GM19043 (cell line): ENCODE measurements at regions not wholly inside any gene's neighbourhood (a gene's known extent, or its start where the extent isn't known, plus 50 kb on each side); places are given as distances from the start of the nearest gene placed in this dataset.

Experiments used
- ATAC-seq: cut with Tn5 transposase; IDR thresholded peaks from one replicate; pipeline ENCODE4 v1.9.1; 2021; ENCODE audit warnings: low read depth; ENCODE audit not compliant: unreplicated experiment

GRCh38 chr1:67580691-67581403 is 104.2 kb upstream of the GADD45A start:
- no peak for ATAC-seq

GRCh38 chr1:67582625-67583461 is 102.2 kb upstream of the GADD45A start:
- ATAC-seq = no peak

GRCh38 chr1:67583462-67583950 is 101.5 kb upstream of the GADD45A start:
- no peak for ATAC-seq

DNA sequence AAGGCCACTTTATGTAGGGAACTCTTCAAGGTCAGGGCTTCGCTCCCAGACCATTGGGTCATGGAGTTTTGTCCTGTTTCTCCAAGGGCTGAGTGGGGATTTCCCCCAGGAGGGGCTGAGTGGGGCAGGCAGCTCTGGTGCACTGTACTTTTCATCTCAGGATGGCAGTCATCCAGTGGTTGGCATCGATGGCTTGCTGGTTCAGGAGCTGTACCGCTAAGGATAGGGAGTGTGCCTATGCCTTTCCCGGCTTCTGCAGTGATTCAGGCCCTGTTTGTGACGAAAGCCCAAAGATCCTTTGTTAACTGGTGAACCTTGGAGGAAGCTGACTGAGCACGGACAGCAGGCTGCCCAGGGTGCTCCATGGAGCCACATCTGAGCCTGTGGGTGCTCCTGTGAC is 100.1 kb upstream of the GADD45A start:
- no peak for ATAC-seq

- no peak for ATAC-seq
These were observed 98.4 kb upstream of the GADD45A start for GRCh38 chr1:67586596-67586995.

- ATAC-seq = no peak
These were observed 96.7 kb upstream of the GADD45A start for GRCh38 chr1:67588178-67588855.

- no peak for ATAC-seq
These were observed 95.3 kb upstream of the GADD45A start for GRCh38 chr1:67589519-67590233.

- ATAC-seq = no peak
These were observed 94.7 kb upstream of the GADD45A start for GRCh38 chr1:67590329-67590728.

- ATAC-seq = no peak
These were observed 90.2 kb upstream of the GADD45A start for GRCh38 chr1:67594764-67595163.

- ATAC-seq = no peak
These were observed 88.3 kb upstream of the GADD45A start for GRCh38 chr1:67596674-67597073.

- no peak for ATAC-seq
These were observed 87.7 kb upstream of the GADD45A start for GRCh38 chr1:67597336-67597735.

DNA sequence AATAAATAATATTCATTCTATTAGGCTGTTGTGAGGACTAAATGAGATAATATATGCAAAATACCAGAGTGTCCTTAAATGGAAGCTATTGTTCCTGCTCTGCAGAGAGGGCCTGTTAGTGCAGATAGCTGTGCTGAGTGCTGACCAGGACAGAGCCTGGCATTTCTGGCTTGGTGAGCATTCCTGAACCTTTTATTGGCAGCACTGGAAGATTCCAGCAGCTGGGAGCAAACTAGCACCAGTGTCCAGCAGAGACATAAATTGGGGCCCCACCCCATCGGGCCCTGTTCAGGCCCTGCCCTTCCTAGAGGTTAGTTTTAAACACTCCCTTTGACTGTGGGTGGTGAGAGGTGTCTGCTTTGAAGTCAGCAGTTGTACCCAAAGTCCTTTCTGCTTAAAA is 85.9 kb upstream of the GADD45A start:
- no peak for ATAC-seq

- no peak for ATAC-seq
These were observed 83.5 kb upstream of the GADD45A start for GRCh38 chr1:67601539-67601938.

- ATAC-seq = no peak
These were observed 83.0 kb upstream of the GADD45A start for GRCh38 chr1:67601955-67602354.

GRCh38 chr1:67604778-67605177 is 80.2 kb upstream of the GADD45A start:
- ATAC-seq = no peak

DNA sequence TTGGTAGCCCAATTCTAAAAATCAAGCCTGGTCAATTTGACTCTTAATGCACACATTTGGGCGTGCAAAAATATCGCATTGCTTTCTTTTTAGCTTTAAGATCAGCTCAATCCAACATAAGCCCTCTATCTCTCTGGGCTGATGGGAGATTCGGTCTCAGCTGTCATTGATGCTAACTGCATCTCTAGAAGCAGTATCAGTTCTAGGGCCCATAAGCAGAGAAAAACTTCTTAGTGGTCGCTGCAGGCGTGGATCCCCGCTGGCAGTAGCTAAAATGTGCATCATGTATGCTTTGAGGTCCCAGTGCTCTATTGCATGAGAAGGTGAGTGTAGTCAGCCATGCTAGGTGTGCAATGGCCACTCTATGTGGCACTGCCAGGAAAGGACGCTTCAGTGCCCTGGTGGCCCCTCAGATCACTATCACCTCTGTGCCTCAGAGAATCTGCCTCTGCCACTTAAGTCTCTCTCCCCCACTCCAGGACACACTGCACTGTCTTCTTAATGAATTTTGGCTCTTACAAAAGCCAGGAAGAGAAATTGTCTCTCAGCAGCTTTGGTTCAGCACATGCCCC is 79.7 kb upstream of the GADD45A start:
- no peak for ATAC-seq

DNA sequence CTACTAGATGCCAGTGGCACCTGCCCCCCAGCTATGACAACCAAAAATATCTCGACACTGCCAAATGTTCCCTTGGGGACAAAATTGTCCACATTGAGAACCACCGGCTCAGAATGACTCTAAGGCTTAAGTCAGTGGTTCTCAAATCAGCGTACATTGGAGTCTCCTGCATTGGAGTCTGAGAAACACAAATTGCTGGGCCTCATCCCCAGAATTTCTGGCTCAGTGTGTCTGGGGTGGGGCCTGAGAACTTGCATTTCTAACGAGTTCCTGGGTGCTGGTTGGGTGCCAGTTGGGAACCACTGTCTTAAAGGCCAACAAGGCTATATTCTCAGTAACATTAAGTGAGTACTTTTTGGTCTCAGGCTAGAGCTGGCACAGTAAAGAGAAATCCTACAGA is 77.7 kb upstream of the GADD45A start:
- no peak for ATAC-seq

DNA sequence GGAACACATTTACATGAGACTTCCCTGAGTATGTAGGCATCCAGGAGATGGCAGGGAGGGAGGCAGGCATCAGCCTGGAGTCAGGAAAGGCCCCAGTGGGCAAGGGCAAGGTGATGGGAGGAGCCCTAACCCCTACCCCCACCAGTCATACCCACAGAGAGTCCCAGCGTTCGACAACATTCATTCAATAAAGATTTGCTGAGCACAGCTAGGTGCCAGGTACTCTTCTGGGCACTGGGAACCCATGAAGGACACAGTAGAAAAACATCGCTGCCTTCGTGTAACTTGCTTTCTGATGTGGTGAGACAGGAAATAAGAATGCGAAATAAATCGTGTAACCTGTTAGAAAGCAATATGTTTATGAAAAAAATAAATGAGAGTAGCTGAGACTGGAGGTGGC is 77.3 kb upstream of the GADD45A start:
- no peak for ATAC-seq

- no peak for ATAC-seq
These were observed 76.1 kb upstream of the GADD45A start for GRCh38 chr1:67608661-67609576.
